ENCODE measurements at regions not wholly inside any gene's neighbourhood (a gene's known extent, or its start where the extent isn't known, plus 50 kb on each side); places are given as distances from the start of the nearest gene placed in this dataset.

- Histone ChIP-seq H3K4me3 (ENCODE audit: low read depth, low read length) (no peak overlapping the region), H3K4me1 (no peaks in the 10 kb centered on the region; the same call in 1 of the 2 replicates), H3K9me3 (no peaks in the 10 kb centered on the region), H3K36me3 (ENCODE audit: control insufficient read depth, insufficient read depth, low read length) (no peaks in the 10 kb centered on the region), H3K27me3 (replicated peaks; ENCODE audit: control insufficient read depth, insufficient read depth, low read length) (no peaks in the 10 kb centered on the region)
- Mint-ChIP-seq H3K27ac (ENCODE audit: unreplicated experiment) (no peak overlapping the region), H3K4me1 (ENCODE audit: low read depth, unreplicated experiment) (no peaks in the 10 kb centered on the region), H3K9me3 (ENCODE audit: unreplicated experiment) (no peaks in the 10 kb centered on the region), H3K4me3 (ENCODE audit: unreplicated experiment) (no peak overlapping the region), H3K36me3 (ENCODE audit: insufficient read depth, unreplicated experiment) (no peaks in the 10 kb centered on the region), H3K27me3 (ENCODE audit: insufficient read depth, unreplicated experiment) (peaks cover 2% of the 10 kb centered on the region)
- intact Hi-C loops (cut with micrococcal nuclease; ENCODE audit: unreplicated experiment) = no loop called here
- BruUV-seq (replicated peaks) = no TSS peak
- ChIA-PET POLR2A (no interaction called here), CTCF (no interaction called here)
- no peak for DNase-seq
- TF ChIP-seq CTCF (IDR thresholded peaks at IDR 0.05; ENCODE audit: insufficient read depth in 1 of 2, low read depth in 1 of 2, low read length in 1 of 2, severe bottlenecking in 1 of 2, unreplicated experiment in 1 of 2) = no peak
Measured at GRCh38 chr6:90788781-90789180, 201.9 kb upstream of the MAP3K7 start.

GRCh38 chr6:90787446-90787845, 200.6 kb upstream of the MAP3K7 start:
- Mint-ChIP-seq H3K9me3 (ENCODE audit: unreplicated experiment) (no peaks in the 10 kb centered on the region), H3K4me3 (ENCODE audit: unreplicated experiment) (no peak overlapping the region), H3K27me3 (ENCODE audit: insufficient read depth, unreplicated experiment) (peaks cover 5% of the 10 kb centered on the region), H3K27ac (ENCODE audit: unreplicated experiment) (no peak overlapping the region), H3K4me1 (ENCODE audit: low read depth, unreplicated experiment) (no peaks in the 10 kb centered on the region), H3K36me3 (ENCODE audit: insufficient read depth, unreplicated experiment) (no peaks in the 10 kb centered on the region)
- H3K4me3 ChIP-seq (ENCODE audit: low read depth, low read length) = no peak overlapping the region
- BruUV-seq (replicated peaks) = no TSS peak
- CTCF ChIA-PET = no interaction called here
- no peak for TF ChIP-seq CTCF (IDR thresholded peaks at IDR 0.05; ENCODE audit: insufficient read depth in 1 of 2, low read depth in 1 of 2, low read length in 1 of 2, severe bottlenecking in 1 of 2, unreplicated experiment in 1 of 2)
- no peaks in the 10 kb centered on the region; the same call in 1 of the 2 replicates for H3K4me1 ChIP-seq
- DNase-seq = no peak
- H3K36me3 ChIP-seq (ENCODE audit: control insufficient read depth, insufficient read depth, low read length) = no peaks in the 10 kb centered on the region
- H3K27me3 ChIP-seq (replicated peaks; ENCODE audit: control insufficient read depth, insufficient read depth, low read length) = no peaks in the 10 kb centered on the region
- H3K9me3 ChIP-seq = no peaks in the 10 kb centered on the region
- intact Hi-C loops (cut with micrococcal nuclease; ENCODE audit: unreplicated experiment) = no loop called here
- POLR2A ChIA-PET = no interaction called here

GRCh38 chr6:90780778-90781177, 193.9 kb upstream of the MAP3K7 start:
- Mint-ChIP-seq H3K27me3 (ENCODE audit: insufficient read depth, unreplicated experiment) (peaks cover 9% of the 10 kb centered on the region), H3K36me3 (ENCODE audit: insufficient read depth, unreplicated experiment) (no peaks in the 10 kb centered on the region), H3K4me3 (ENCODE audit: unreplicated experiment) (no peak overlapping the region), H3K27ac (ENCODE audit: unreplicated experiment) (no peak overlapping the region), H3K4me1 (ENCODE audit: low read depth, unreplicated experiment) (no peaks in the 10 kb centered on the region), H3K9me3 (ENCODE audit: unreplicated experiment) (no peaks in the 10 kb centered on the region)
- no peaks in the 10 kb centered on the region for H3K4me1 ChIP-seq
- H3K27me3 ChIP-seq (replicated peaks; ENCODE audit: control insufficient read depth, insufficient read depth, low read length) = no peaks in the 10 kb centered on the region
- intact Hi-C loops (cut with micrococcal nuclease; ENCODE audit: unreplicated experiment) = no loop called here
- ChIA-PET POLR2A (no interaction called here), CTCF (no interaction called here)
- BruUV-seq (replicated peaks) = no TSS peak
- no peak overlapping the region for H3K4me3 ChIP-seq (ENCODE audit: low read depth, low read length)
- no peaks in the 10 kb centered on the region for H3K9me3 ChIP-seq
- DNase-seq = no peak
- H3K36me3 ChIP-seq (ENCODE audit: control insufficient read depth, insufficient read depth, low read length) = no peaks in the 10 kb centered on the region
- no peak for TF ChIP-seq CTCF (IDR thresholded peaks at IDR 0.05; ENCODE audit: insufficient read depth in 1 of 2, low read depth in 1 of 2, low read length in 1 of 2, severe bottlenecking in 1 of 2, unreplicated experiment in 1 of 2)

All from Caco-2 (cell line).